LNCaP clone FGC (cell line): ENCODE measurements at regions not wholly inside any gene's neighbourhood (a gene's known extent, or its start where the extent isn't known, plus 50 kb on each side); places are given as distances from the start of the nearest gene placed in this dataset.

Experiments used
- DNase-seq: peaks from one replicate; pipeline ENCODE4 v3.0.0-alpha.2; 2011; ENCODE audit warnings: low read depth
- H3K4me3 ChIP-seq: 2 replicates; pipeline ENCODE4 v1.5.1; 2011; ENCODE audit warnings: mild to moderate bottlenecking, low read depth, low read length, control low read depth
- CTCF ChIP-seq: IDR thresholded peaks from 2 replicates; pipeline ENCODE4 v1.5.1; 2012; ENCODE audit warnings: mild to moderate bottlenecking; ENCODE audit not compliant: control insufficient read depth, insufficient read depth; ENCODE audit errors: extremely low read depth

GRCh38 chr12:42701084-42701483, 111.5 kb upstream of the PRICKLE1 start:
- TF ChIP-seq CTCF: no peak

GRCh38 chr12:42698213-42698612, 108.7 kb upstream of the PRICKLE1 start:
- no peak overlapping the region for H3K4me3 ChIP-seq
- TF ChIP-seq CTCF: no peak
- DNase-seq: no peak

More at GRCh38 chr12:42701084-42701483, 111.5 kb upstream of the PRICKLE1 start:
- DNase-seq: no peak
- no peak overlapping the region for H3K4me3 ChIP-seq

- no peak overlapping the region for H3K4me3 ChIP-seq
- no peak for DNase-seq
- TF ChIP-seq CTCF: no peak
Measured at GRCh38 chr12:42696406-42697149, 107.0 kb upstream of the PRICKLE1 start.

GRCh38 chr12:42695490-42695995, 106.0 kb upstream of the PRICKLE1 start:
- DNase-seq: no peak
- H3K4me3 ChIP-seq: no peak overlapping the region
- no peak for TF ChIP-seq CTCF

- no peak overlapping the region for H3K4me3 ChIP-seq
- TF ChIP-seq CTCF: no peak
- no peak for DNase-seq
Measured at GRCh38 chr12:42692749-42693148, 103.2 kb upstream of the PRICKLE1 start.

GRCh38 chr12:42691991-42692557, 102.5 kb upstream of the PRICKLE1 start:
- no peak for DNase-seq
- no peak overlapping the region for H3K4me3 ChIP-seq
- TF ChIP-seq CTCF: no peak
